ENCODE measurements at regions not wholly inside any gene's neighbourhood (a gene's known extent, or its start where the extent isn't known, plus 50 kb on each side); places are given as distances from the start of the nearest gene placed in this dataset.

DNA sequence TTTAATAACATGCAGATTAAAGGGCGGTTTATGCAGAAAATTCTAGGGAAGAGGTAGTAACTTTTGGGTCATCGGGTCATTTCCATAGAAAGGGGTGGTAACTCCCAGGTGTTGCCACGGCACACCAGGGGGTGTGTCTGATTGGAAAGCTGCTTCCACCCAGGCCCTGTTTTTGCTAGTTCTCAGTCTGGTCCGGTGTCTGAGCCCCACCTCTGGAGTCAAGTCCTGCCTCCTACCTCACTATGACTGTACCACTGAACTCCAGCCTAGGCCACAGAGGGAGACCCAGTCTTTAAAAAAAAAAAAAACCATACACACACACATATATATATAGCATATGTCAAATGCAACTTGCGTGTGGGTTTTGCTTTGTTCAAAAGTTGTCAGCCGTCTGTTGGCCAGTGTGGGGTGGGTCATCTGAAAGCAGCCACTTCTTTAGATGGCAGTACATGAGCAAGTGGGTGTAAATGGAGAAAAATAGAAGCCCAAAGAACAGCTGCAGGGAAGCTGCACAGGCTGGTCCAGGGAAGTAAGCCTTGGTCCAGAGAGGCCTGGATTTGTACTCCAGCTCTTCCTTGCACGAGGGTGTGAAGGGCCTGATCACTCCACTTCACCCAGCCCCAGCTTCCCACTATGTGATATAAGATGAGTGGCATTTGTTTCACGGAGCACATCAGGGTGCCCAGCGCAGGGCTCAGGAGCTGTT lies 110.7 kb upstream of the SPRY4 start:
- TF ChIP-seq, protein P1, sequence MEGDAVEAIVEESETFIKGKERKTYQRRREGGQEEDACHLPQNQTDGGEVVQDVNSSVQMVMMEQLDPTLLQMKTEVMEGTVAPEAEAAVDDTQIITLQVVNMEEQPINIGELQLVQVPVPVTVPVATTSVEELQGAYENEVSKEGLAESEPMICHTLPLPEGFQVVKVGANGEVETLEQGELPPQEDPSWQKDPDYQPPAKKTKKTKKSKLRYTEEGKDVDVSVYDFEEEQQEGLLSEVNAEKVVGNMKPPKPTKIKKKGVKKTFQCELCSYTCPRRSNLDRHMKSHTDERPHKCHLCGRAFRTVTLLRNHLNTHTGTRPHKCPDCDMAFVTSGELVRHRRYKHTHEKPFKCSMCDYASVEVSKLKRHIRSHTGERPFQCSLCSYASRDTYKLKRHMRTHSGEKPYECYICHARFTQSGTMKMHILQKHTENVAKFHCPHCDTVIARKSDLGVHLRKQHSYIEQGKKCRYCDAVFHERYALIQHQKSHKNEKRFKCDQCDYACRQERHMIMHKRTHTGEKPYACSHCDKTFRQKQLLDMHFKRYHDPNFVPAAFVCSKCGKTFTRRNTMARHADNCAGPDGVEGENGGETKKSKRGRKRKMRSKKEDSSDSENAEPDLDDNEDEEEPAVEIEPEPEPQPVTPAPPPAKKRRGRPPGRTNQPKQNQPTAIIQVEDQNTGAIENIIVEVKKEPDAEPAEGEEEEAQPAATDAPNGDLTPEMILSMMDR (IDR thresholded peaks at IDR 0.05; ENCODE audit: control insufficient read depth, insufficient read depth, low read depth, low read length, missing control alignments): no peak
- H3K4me3 ChIP-seq (ENCODE audit: control insufficient read depth, low read depth, low read length): no peak overlapping the region
- no peak for DNase-seq (ENCODE audit: low read depth)

DNA sequence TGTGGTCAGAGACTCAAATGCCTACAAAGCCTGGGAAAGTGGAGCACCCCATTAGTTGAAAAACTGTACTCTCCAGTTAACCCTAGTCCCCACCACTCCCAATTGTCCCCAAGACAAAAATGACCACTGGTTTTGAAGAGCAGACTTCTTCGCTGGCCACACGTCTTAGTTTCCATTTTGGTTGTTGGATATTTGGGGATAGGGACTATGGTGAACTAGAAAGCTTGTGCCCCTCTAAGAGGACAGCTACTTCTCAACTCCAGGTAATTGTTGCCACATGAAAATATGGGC lies 109.4 kb upstream of the SPRY4 start:
- no peak overlapping the region for H3K4me3 ChIP-seq (ENCODE audit: control insufficient read depth, low read depth, low read length)
- DNase-seq (ENCODE audit: low read depth): no peak
- TF ChIP-seq, protein P1 (IDR thresholded peaks at IDR 0.05; ENCODE audit: control insufficient read depth, insufficient read depth, low read depth, low read length, missing control alignments): no peak

DNA sequence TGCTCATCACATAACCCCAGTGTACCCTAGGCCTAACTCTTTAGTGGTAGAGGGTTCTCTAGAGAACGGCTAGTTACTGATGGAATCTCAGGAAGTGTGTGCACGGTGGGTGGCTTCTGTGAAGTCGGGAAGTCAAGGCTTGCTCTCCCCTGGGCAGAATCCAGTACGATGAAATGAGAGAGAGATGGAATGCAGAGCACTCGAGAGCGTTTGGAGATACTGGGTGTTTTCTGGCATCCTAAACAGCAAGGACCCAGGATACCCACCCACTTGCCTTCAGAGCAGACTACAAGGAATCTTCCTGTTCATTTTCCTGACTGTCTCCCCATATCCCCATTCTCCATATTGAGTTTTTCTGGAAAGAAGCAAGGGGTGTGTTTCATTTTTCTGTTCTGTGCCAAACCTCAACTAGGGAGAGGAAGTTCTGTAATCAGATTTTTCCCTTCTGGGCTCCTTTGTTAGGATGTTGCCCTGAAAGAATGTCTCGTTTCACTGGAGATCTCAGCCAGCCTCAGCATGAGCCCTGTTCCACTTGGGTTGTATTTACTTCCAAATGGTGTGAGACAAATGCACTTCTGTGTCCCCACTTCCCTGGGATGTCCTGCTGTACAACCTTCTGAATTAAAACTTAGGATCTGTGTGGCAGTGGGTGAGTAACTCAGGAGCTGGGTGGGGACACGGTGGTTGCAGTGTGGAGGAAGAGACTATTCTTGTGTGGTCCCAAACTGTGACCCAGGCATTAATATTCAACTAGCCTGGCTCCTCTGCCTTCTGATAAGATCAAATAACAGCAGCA lies 108.9 kb upstream of the SPRY4 start:
- TF ChIP-seq, protein P1 (IDR thresholded peaks at IDR 0.05; ENCODE audit: control insufficient read depth, insufficient read depth, low read depth, low read length, missing control alignments): no peak
- DNase-seq (ENCODE audit: low read depth): no peak
- H3K4me3 ChIP-seq (ENCODE audit: control insufficient read depth, low read depth, low read length): no peak overlapping the region

DNA sequence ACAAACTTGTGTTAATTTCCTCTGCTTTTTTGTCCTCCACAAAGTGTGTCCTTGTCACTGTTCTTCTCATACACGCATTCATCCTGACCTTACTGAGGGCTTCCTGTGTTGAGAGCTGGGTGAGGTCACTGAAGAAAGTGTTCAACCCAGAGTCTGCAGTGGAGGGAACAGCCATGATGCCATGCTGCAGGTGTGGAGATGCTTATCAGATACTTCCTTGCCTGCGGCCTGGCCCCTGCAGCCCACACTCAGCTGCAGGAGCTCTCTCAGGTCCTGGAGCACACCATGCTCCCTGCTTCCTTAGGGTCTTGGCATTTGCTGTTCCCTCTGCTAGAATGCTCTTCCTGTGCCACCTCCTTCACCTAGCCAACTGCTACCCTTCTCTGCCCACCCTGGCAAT lies 108.1 kb upstream of the SPRY4 start:
- TF ChIP-seq, protein P1 (IDR thresholded peaks at IDR 0.05; ENCODE audit: control insufficient read depth, insufficient read depth, low read depth, low read length, missing control alignments): no peak
- H3K4me3 ChIP-seq (ENCODE audit: control insufficient read depth, low read depth, low read length): no peak overlapping the region
- DNase-seq (ENCODE audit: low read depth): no peak

DNA sequence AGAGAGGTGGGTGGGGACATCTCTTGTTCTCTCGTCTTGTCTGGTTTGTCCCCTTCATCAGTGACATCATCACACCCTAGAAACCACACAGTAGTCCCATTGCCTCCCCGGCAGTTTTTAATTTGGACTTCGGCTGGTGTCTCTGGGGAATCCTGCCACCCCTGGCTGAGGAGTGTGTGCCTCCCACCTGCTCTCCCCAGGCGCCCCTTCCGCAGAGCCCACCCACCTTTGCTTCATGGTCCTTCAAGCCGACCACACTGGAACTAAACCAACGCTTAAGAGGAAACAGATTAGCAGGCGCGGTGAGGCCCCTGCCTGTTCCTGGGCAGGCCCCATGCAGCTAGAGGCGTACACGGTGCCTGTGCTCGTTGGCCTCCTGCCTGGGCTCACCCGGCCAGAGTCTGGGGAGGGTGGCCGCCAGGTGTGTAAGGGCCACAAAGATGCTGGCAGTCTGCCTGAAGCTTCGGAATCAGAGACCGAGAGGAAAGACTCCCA lies 107.6 kb upstream of the SPRY4 start:
- no peak for DNase-seq (ENCODE audit: low read depth)
- no peak overlapping the region for H3K4me3 ChIP-seq (ENCODE audit: control insufficient read depth, low read depth, low read length)
- TF ChIP-seq, protein P1 (IDR thresholded peaks at IDR 0.05; ENCODE audit: control insufficient read depth, insufficient read depth, low read depth, low read length, missing control alignments): no peak

DNA sequence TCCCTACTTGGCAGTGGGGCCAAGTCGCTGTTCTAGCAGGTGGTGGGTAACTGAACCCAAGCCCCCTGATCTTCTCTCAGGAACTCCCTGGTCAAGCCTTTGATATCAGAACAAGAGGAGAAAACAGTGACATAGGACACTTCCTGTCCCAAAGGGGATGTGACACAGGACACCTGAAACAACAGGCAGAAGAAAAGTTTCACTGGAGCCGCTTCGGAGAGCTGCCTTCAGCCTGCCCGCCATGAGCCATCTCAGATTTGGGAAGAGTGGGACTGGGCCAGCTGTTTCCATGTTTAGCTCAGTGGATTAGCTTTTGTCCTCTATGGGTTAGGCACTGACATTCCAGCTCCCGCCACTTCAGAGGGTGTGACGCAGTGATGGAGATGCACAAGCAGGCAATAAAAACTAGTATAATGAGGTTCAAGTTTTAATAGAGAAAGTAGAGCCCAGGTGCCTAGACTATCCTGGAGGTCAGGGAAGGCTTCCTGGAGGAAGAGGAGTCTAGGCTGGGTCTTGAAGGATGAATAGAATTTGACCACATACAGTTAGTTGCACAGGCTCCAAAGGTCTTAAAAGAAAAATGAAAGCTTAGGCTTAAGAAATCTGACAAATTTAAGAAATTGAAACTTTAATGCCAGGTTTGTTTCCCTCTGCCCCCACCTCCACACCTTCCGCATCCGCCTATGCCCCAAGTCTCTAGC lies 104.1 kb upstream of the SPRY4 start:
- TF ChIP-seq, protein P1 (IDR thresholded peaks at IDR 0.05; ENCODE audit: control insufficient read depth, insufficient read depth, low read depth, low read length, missing control alignments): no peak
- DNase-seq (ENCODE audit: low read depth): no peak
- no peak overlapping the region for H3K4me3 ChIP-seq (ENCODE audit: control insufficient read depth, low read depth, low read length)
